Rectal smooth muscle tissue (tissue), 1 donor: ENCODE measurements at regions not wholly inside any gene's neighbourhood (a gene's known extent, or its start where the extent isn't known, plus 50 kb on each side); places are given as distances from the start of the nearest gene placed in this dataset.

ENCODE experiments used
- H3K27ac ChIP-seq: one replicate; pipeline ENCODE4 v1.7.0; 2013; ENCODE audit warnings: low read depth, low read length, inconsistent platforms
- H3K27me3 ChIP-seq: one replicate; pipeline ENCODE4 v1.7.0; 2013; ENCODE audit warnings: low read length; ENCODE audit not compliant: control insufficient read depth, insufficient read depth
- H3K36me3 ChIP-seq: one replicate; pipeline ENCODE4 v1.7.0; 2013; ENCODE audit warnings: low read length; ENCODE audit not compliant: control insufficient read depth, insufficient read depth
- H3K4me1 ChIP-seq: one replicate; pipeline ENCODE4 v1.7.0; 2013; ENCODE audit warnings: low read length; ENCODE audit not compliant: control insufficient read depth, insufficient read depth
- H3K4me3 ChIP-seq: one replicate; pipeline ENCODE4 v1.7.0; 2013; ENCODE audit warnings: low read length
- H3K9ac ChIP-seq: one replicate; pipeline ENCODE4 v1.7.0; 2013; ENCODE audit warnings: low read length

DNA sequence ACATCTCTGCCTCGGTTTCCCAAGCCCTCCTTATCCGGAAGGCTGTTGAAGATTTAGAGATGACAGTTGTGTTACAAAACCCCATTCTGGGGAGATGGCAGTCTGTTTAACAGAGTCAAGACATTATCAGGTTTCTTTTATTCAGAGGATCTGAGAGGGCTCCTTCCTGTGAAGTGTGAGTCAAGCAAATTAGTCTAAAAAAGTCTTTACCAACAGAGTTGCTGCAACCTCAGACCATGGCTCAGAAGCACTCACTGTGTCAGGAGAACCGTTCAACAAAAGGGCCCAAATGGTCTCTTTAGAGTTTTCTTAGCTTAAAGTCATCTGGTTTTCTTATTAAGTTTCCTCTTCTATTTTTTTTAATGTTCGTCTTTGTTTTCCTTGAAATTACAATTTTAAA lies 717.8 kb downstream of the EPM2A start:
- Histone ChIP-seq H3K27ac (no peak overlapping the region), H3K4me3 (no peak overlapping the region), H3K4me1 (no peaks in the 10 kb centered on the region), H3K9ac (no peak overlapping the region), H3K27me3 (no peaks in the 10 kb centered on the region), H3K36me3 (no peaks in the 10 kb centered on the region)

DNA sequence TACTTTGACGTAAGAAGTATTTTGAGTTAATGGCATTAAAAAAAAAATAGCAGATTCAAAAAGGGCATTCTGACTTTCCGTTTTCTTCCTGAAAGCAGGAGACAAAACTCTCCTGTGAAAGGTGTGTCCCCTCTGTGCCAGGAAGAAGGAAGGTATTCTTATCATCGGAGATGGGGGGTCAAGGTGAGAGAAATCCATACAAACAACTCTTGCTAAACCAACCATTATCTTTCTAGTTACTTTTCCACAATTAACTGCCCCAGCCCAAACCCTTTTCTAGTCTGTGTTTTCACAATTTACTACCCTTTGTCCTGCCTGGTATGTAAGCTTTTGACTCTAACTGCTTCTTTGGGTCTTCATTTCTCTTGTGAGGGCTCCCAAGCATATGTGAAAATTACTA lies 717.3 kb downstream of the EPM2A start:
- no peak overlapping the region for H3K9ac ChIP-seq

DNA sequence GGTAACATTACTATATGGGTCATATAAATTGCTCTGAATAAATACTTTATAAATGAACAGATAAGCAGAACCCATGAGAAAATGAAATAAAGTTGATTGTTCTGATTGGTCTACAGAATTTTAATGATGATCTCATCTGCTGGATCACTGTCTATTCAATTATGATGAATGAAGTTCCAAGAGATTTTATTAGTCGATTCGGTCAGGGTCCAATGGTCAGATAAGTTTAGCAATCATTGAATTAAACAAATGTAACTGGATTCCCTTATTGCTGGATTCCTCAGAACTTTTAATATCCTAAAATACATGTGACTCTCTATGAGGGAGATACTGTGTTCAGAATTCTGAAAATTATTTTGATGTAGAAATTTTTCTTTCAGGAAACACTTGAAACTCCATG lies 715.2 kb downstream of the EPM2A start:
- Histone ChIP-seq H3K4me3 (no peak overlapping the region), H3K36me3 (no peaks in the 10 kb centered on the region), H3K4me1 (no peaks in the 10 kb centered on the region), H3K27ac (no peak overlapping the region), H3K9ac (no peak overlapping the region), H3K27me3 (no peaks in the 10 kb centered on the region)

More for the DNA sequence above, 717.3 kb downstream of the EPM2A start:
- no peak overlapping the region for H3K27ac ChIP-seq
- H3K4me3 ChIP-seq: no peak overlapping the region
- no peaks in the 10 kb centered on the region for H3K4me1 ChIP-seq
- no peaks in the 10 kb centered on the region for H3K27me3 ChIP-seq
- no peaks in the 10 kb centered on the region for H3K36me3 ChIP-seq

DNA sequence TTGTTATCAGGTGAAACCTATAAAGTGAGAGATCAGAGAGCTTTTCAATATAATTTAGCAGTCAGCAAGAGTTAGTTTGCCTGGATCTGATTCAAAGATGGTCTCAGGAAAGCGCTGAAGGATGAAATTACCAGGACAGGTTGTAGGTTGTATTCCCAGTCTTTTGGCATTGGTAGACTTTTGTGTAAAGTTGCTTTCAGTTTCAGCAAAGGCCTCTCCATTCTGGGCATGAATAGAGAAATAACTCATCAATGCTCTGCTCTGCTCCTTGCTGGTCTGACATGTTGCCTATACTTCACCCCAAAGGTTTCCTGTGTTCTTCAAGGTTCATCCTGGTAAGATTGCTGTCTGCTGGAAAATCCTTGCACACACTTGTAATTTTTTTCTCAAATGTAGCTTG lies 714.8 kb downstream of the EPM2A start:
- Histone ChIP-seq H3K9ac (no peak overlapping the region), H3K27me3 (no peaks in the 10 kb centered on the region), H3K4me3 (no peak overlapping the region), H3K36me3 (no peaks in the 10 kb centered on the region), H3K4me1 (no peaks in the 10 kb centered on the region), H3K27ac (no peak overlapping the region)

DNA sequence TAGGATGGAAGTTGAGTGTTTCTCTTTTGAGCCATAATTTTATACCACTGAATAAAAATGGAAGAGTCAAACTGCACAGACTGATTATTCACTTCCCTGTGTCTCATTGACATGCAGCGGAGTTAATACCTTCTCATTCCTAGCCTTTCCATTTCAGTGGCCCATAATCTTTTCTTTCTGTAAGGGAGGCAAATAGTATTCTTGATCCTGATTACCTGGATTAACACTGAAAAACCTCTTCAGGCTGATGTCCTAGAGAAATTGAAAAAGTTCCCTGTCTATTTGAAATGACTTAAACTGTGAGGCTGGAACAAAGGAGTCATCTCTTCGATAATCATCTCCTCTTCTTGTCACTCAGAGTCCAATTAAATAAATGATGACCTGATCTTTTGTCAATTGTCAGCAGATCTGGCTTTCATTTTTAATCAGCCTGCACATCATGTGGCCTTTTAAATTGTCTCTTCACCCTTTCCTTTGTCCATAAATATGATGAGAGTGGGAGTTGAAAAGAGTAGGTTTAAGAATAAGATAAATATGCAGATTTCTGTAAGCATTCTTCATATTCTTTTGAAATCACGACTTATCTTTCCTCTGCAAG lies 713.0 kb downstream of the EPM2A start:
- H3K27me3 ChIP-seq: no peaks in the 10 kb centered on the region
- no peak overlapping the region for H3K27ac ChIP-seq
- no peaks in the 10 kb centered on the region for H3K36me3 ChIP-seq
- no peak overlapping the region for H3K9ac ChIP-seq
- H3K4me3 ChIP-seq: no peak overlapping the region
- no peaks in the 10 kb centered on the region for H3K4me1 ChIP-seq

DNA sequence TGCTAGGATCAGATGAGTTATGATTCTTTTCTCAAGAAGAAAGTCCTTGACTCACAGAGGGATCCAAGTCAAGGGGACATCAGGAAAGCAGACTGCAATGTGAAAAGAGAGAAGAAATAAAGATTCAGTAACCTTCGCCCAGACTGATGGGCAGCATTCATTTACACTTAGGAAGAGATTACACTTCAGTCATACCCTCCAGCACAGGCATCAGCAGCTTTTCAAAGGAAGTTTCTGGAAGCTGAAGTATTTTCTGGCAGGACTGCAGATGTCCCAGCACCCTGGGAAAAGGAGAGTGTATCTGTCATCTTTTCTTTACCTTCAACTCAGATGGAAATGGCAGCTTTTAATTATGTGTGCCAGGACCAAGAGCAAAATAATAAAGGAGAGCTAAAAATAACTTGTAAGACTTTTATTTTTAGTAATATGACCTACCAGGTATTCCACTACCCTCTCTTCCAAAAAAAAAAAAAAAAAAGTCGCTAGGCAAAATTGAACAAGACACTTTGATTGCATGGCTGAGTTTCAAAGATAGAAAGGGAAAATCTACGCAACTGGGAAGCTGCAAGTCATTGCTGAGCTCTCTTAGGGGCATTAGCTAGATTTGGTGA lies 712.1 kb downstream of the EPM2A start:
- Histone ChIP-seq H3K36me3 (no peaks in the 10 kb centered on the region), H3K4me3 (no peak overlapping the region), H3K27me3 (no peaks in the 10 kb centered on the region), H3K4me1 (no peaks in the 10 kb centered on the region), H3K9ac (no peak overlapping the region), H3K27ac (no peak overlapping the region)

DNA sequence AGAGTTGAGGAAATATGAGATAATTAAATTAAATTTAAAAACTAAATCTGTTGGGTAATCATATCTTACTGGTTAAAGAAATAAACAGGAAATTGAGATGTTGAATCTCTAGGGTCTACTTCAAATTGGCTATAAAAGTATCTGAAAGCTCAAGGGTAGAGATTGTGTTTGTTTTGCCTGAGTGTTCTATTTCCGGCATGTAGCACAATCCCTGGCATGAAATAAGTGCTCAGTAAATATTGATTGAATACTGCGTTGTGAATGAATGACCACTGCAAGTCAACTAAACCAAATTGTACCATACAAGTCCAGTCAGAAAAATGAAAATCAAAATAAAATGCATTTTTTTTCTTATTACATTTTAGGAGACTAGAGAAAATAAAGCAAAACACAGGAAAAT lies 709.8 kb downstream of the EPM2A start:
- H3K4me3 ChIP-seq: no peak overlapping the region
- no peaks in the 10 kb centered on the region for H3K27me3 ChIP-seq
- no peak overlapping the region for H3K9ac ChIP-seq
- no peaks in the 10 kb centered on the region for H3K36me3 ChIP-seq
- H3K27ac ChIP-seq: no peak overlapping the region
- no peaks in the 10 kb centered on the region for H3K4me1 ChIP-seq

DNA sequence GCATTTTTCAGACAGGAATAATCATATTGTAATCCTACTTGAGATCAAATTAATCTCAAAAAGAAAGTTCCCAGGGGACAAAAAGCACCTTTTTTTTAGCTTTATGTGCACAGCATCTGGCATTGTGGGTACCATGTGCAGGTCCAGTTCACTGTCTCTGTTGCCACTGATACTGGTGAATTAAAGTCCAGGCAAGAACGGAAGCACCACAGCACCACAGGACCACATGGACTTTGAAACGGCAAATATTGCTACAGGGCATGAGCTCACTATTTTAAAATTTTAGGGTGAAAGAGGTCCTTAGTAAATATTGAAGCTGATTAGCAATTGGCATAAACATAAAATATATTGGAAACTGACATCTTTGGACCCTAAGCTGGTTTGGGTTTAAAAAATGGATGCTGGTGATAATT lies 709.0 kb downstream of the EPM2A start:
- Histone ChIP-seq H3K27me3 (no peaks in the 10 kb centered on the region), H3K9ac (no peak overlapping the region), H3K36me3 (no peaks in the 10 kb centered on the region), H3K4me3 (no peak overlapping the region), H3K27ac (no peak overlapping the region), H3K4me1 (no peaks in the 10 kb centered on the region)

DNA sequence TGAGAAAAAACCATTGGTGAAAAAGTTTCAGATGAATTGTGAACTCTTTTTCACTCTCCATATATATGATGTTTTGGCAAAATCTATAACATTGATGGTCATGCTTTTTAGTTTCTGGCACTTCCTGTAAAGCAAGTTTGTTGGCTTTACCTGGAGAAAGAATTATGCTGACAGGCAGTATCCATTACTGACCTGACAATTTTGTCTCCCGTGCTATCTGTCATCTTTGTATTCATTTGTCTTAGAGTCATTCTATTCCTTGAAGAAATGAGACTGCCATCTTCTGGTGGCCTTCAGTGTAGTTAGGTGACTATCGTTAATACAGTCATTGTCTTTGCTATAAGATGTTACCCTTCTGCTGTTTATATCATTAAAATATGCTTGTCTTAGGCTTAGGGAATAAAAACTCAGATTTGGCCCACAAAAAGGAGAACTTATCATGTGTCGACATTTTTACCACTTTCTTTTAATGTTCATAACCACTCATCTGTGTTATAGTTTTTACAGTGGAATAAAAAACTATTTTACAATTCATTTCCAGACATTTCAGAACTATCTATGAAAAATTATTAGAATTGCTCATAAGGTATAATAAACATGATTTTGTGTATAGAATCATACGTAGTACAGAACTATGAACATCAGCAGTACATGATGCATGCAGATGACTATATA lies 707.0 kb downstream of the EPM2A start:
- no peaks in the 10 kb centered on the region for H3K27me3 ChIP-seq
- no peak overlapping the region for H3K4me3 ChIP-seq
- no peaks in the 10 kb centered on the region for H3K36me3 ChIP-seq
- H3K27ac ChIP-seq: no peak overlapping the region
- H3K4me1 ChIP-seq: no peaks in the 10 kb centered on the region
- no peak overlapping the region for H3K9ac ChIP-seq

DNA sequence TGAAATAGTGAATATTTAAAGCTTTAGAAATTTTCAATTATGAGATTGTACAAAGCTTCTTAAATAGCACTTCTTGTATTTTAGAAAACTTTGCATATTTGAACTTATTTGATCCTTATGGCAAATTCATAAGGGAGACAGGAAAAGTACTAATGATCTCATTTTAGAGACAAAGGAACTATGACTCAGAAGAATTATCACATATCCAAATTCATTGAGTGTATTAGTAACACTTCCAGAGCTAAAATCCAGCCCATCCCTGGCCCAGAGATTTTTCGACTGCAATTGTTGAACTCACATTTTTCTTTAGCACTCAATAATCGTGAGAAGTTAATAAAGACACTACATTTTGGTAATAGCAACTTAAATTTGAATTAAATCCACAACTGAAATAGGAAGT lies 704.3 kb downstream of the EPM2A start:
- H3K27me3 ChIP-seq: no peaks in the 10 kb centered on the region

DNA sequence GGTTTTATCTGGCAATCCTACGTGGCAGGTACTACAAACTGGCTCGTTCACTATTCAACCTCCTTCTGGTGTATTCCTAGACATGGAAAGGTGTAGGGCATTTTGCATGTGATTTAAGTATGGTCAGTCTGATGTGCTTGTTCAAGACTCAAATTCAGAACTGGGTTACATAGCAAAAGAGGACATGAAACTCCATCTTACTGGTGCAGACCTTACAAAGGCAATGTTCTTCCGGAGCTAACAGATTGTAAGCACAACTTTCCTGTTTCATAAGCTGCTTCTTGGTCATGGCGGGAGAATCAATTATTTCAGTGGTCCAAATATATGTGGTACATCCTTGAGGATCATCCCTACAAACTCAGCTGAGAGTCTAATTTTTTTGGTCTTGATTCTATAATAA lies 703.4 kb downstream of the EPM2A start:
- H3K9ac ChIP-seq: no peak overlapping the region
- H3K4me3 ChIP-seq: no peak overlapping the region
- H3K36me3 ChIP-seq: no peaks in the 10 kb centered on the region
- H3K27me3 ChIP-seq: no peaks in the 10 kb centered on the region
- H3K4me1 ChIP-seq: no peaks in the 10 kb centered on the region
- H3K27ac ChIP-seq: no peak overlapping the region

More for the DNA sequence above, 704.3 kb downstream of the EPM2A start:
- Histone ChIP-seq H3K4me3 (no peak overlapping the region), H3K4me1 (no peaks in the 10 kb centered on the region), H3K27ac (no peak overlapping the region), H3K9ac (no peak overlapping the region), H3K36me3 (no peaks in the 10 kb centered on the region)

DNA sequence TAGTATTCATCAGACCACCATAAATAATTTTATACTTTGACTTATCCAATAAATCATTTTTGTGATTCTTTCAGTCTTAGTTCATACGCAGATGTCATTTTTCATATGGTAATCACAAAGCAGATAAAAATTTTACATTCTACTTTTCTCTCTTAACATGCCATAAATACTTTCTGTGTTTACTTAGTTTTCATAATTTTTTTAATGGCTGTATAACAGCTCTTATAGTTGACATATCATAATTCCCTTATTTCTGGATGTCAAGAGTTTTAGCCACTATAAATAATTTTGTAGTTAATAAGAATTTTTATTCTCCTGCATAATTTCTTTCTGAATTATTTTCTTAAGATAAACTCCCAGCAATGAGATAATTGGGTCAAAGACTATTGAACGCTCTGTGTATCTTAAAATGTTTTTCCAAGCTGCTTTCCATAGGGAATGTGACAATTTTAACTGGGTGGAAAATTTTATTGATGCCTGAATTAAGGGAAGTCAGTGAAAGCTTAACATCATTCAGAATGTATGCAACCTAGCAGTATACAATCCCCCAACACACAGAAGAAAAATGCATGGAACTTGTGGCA lies 702.7 kb downstream of the EPM2A start:
- H3K36me3 ChIP-seq: no peaks in the 10 kb centered on the region
- no peaks in the 10 kb centered on the region for H3K27me3 ChIP-seq
- no peak overlapping the region for H3K27ac ChIP-seq
- H3K9ac ChIP-seq: no peak overlapping the region
- no peaks in the 10 kb centered on the region for H3K4me1 ChIP-seq
- no peak overlapping the region for H3K4me3 ChIP-seq
